ENCODE measurements at regions not wholly inside any gene's neighbourhood (a gene's known extent, or its start where the extent isn't known, plus 50 kb on each side); places are given as distances from the start of the nearest gene placed in this dataset.

DNA sequence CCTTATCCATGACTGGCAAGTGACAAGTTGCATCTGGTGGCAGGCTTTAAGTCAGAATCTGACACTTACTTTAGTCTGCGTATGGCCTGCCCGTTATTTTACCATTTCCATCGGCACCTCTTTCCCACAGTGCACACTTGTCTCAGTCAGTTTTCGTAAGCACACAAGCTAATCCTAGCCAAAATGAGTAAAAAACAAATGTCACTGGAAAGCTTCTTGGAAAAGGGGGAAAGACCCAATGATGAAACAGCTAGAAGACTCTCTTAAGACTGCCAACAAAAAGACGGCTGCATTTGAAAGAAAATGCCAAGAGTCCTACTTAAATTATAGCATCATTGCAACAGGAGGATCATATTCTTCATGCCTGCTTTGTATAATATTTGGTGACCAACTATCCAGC is 457.9 kb upstream of the ISX start:
- TF ChIP-seq POLR2A (IDR thresholded peaks at IDR 0.05) (no peak), CTCF (IDR thresholded peaks at IDR 0.05) (no peak)

Data from thyroid gland (tissue), 4 donors.